ENCODE measurements at regions not wholly inside any gene's neighbourhood (a gene's known extent, or its start where the extent isn't known, plus 50 kb on each side); places are given as distances from the start of the nearest gene placed in this dataset.

GRCh38 chr17:68185820-68186219 lies 62.0 kb upstream of the AMZ2 start:
- no peak for DNase-seq

DNA sequence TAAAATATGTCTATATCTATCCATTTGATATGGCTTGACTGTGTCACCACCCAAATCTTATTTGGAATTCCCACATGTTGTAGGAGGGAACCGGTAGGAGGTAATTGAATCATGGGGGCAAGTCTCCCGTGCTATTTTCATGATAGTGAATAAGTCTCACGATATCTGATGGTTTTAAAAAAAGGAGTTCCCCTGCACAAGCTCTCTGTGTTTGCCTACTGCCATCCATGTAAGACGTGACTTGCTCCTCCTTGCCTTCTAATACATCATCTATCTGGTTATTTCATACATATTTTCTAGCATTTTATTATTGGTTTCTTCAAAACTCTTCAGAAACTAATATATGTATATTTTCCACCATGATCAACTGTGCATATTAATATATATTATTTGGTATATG lies 57.3 kb upstream of the AMZ2 start:
- DNase-seq, result no peak

DNA sequence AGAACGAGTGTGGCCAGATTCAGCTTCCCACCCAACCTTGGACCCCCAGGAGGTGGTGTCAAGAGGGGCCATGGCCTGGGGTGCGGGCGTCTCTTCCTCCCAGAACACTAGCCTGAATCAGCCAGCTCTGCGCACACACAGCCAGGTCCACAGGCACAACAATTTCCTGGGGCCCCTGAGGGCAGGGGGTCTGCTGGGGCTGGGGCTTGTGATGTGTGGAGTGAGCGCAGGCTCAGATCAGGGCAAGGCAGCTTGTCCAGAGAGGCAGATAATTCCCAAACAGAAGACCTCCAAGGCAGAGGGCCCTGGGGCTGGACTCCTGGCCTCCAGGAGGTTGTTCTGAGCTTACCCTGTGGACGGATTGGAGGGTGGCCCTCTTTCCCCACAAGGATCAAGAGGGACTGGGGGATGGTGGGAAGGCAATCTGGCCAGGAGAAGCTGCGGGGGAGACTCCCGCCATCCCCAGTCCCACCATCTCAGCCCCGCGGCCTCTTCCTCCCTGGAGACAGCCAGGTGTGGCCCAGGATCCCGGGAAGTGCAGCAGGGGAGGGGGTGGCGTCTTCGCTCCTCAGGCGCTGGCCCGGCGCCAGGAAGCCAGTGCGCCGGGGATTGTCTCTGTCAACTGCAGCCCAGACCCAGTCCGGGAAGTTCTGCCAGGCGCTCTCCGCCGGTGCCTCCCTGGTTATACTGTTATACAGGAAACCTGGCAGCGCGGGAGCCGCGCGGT lies 52.0 kb upstream of the AMZ2 start:
- no peak for DNase-seq

DNA sequence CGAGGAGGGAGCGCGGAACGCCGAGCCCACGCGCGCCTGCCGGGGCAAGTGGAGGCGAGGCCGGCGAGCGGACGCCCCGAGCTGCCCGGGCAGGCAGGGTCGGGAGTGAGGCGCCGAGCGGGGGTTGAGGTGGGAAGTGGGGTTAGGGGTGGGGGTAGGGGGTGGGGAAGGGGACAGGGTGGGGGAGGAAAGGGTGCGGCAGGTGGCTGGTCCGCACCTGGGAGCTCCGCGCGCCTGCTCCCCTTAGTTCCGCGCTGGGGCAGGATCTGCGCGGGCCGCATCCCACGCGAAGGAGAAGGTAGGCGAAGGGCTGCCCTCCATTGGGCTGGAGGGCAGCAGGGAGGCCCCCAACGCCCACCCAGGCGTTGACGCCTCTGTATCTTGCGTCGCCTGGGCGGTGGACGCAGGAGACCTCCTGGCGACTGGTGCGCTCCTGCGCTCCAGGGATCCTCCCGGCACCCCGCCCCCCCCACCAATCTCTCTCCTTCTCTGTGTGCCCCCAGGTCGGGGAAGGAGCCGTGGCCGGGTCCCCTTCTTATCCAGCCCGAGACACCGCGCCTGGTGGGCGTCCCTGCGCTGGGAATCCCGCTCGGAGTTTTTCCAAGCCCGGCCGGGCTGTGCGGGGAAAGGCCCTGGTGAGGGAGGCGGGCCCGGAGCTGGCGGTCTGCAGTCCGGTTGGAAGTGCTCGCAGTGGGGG lies 51.3 kb upstream of the AMZ2 start:
- no peak for DNase-seq

GRCh38 chr17:68197091-68197996 lies 50.5 kb upstream of the AMZ2 start:
- DNase-seq, result no peak

DNA sequence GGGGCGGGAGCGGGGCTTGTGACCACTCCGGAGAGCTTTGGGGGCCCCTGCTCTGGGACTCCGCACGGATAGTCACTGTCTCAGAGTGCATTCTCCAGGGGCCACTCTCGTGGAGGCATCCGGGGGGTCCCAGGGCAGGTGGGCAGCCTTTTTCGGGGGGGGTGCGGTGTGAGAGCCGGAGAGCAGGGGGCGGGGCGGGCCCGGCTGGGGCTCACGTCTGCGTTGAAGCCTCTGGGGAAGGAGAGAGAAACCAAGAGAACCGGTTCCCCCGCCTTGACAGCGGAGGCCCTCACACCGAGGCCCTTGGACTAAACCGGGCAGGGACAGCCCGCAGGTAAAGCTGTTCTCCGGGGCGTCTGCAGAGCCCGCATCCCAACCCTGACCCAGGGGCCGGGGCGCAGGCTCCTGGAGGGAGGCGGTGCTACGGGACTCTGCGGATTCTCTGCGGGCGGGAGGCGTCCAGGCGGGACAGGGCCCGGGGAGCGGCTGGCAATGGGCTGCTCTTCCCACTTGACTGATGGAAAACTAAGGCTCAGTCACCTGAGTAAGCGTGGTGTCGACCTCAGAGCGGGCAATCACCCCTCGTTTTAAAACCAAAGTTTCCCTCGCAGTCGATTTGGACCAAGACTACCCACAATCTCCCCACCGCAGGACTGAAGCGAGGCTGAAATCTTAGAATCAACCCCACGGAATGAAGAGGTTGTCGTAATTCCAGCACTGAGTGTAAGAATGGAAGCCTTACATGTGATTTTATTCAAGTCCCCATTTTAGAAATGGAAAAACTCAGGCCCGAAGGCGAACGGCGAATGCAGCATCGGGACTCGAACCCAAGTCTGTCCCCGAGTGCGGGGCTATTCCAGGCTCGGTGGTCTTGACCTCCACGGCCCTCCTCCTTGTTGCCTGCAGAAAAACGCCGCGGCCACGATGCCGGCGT lies 49.6 kb upstream of the AMZ2 start:
- DNase-seq, result no peak

All from activated CD4-positive, alpha-beta T cell treated with anti-CD3 and anti-CD28 coated beads for 1 hour (primary cell).